ENCODE measurements at regions not wholly inside any gene's neighbourhood (a gene's known extent, or its start where the extent isn't known, plus 50 kb on each side); places are given as distances from the start of the nearest gene placed in this dataset.

GRCh38 chr16:73418051-73418450 is 370.1 kb upstream of the ZFHX3 start:
- H2AFZ ChIP-seq (ENCODE audit: low read depth, low read length, poor library complexity, severe bottlenecking): no peak overlapping the region
- DNase-seq (ENCODE audit: low read depth, low spot score) (no peak), ATAC-seq (no peak)
- H3K79me2 ChIP-seq (ENCODE audit: insufficient read depth, low read length): no peaks in the 10 kb centered on the region
- no peak overlapping the region for H3K4me3 ChIP-seq (replicated peaks in 1 of 2; ENCODE audit: low read depth in 1 of 2, low read length in 2 of 2)
- no peaks in the 10 kb centered on the region for H3K4me1 ChIP-seq (ENCODE audit: control insufficient read depth in 1 of 2, insufficient read depth in 2 of 2, low read length in 2 of 2)
- BruUV-seq (replicated peaks): no TSS peak
- H3K9ac ChIP-seq (ENCODE audit: low read length): no peak overlapping the region
- ChIA-PET POLR2A (no interaction called here), RAD21 (ENCODE audit: low non-redundant PET in 1 of 2, low total read pairs in 2 of 2, uncharacterized antibody in 2 of 2, unreplicated experiment in 2 of 2) (no interaction called here), CTCF (interaction anchor here (0.6 kb wide), 1 partner anchor 335 kb away, joined by 3 read pairs; no protein-coding TSS in a partner anchor)
- H3K36me3 ChIP-seq (ENCODE audit: control insufficient read depth in 1 of 2, insufficient read depth in 2 of 2, low read length in 2 of 2): no peaks in the 10 kb centered on the region
- no peak overlapping the region for H3K4me2 ChIP-seq (ENCODE audit: low read length)
- H3K9me2 ChIP-seq (ENCODE audit: insufficient read depth): no peaks in the 10 kb centered on the region
- H3K27ac ChIP-seq (ENCODE audit: low read depth, low read length): no peak overlapping the region
- intact Hi-C loops (cut with micrococcal nuclease): no loop called here
- no peaks in the 10 kb centered on the region for H4K20me1 ChIP-seq (ENCODE audit: insufficient read depth)
- H3K27me3 ChIP-seq (ENCODE audit: insufficient read depth, low read length): peaks cover 21% of the 10 kb centered on the region
- H3K9me3 ChIP-seq (ENCODE audit: control insufficient read depth in 1 of 2, insufficient read depth in 1 of 2, low read depth in 1 of 2, low read length in 2 of 2): no peaks in the 10 kb centered on the region
- TF ChIP-seq SRF (IDR thresholded peaks at IDR 0.05; ENCODE audit: low read depth): no peak
- TF ChIP-seq ELF1 (IDR thresholded peaks at IDR 0.05; ENCODE audit: borderline replicate concordance, low read depth): no peak
- TF ChIP-seq MAX (IDR thresholded peaks at IDR 0.05): no peak
- no peak for TF ChIP-seq EGR1 (IDR thresholded peaks at IDR 0.05; ENCODE audit: low read depth)

- Histone ChIP-seq H3K4me2 (ENCODE audit: low read length) (no peak overlapping the region), H2AFZ (ENCODE audit: low read depth, low read length, poor library complexity, severe bottlenecking) (no peak overlapping the region), H3K27ac (ENCODE audit: low read depth, low read length) (no peak overlapping the region), H3K4me1 (ENCODE audit: control insufficient read depth in 1 of 2, insufficient read depth in 2 of 2, low read length in 2 of 2) (no peaks in the 10 kb centered on the region), H3K27me3 (ENCODE audit: insufficient read depth, low read length) (peaks cover 24% of the 10 kb centered on the region; the same call in 1 of the 2 replicates), H3K79me2 (ENCODE audit: insufficient read depth, low read length) (no peaks in the 10 kb centered on the region), H4K20me1 (ENCODE audit: insufficient read depth) (no peaks in the 10 kb centered on the region), H3K4me3 (replicated peaks in 1 of 2; ENCODE audit: low read depth in 1 of 2, low read length in 2 of 2) (no peak overlapping the region), H3K9me3 (ENCODE audit: control insufficient read depth in 1 of 2, insufficient read depth in 1 of 2, low read depth in 1 of 2, low read length in 2 of 2) (no peaks in the 10 kb centered on the region), H3K36me3 (ENCODE audit: control insufficient read depth in 1 of 2, insufficient read depth in 2 of 2, low read length in 2 of 2) (no peaks in the 10 kb centered on the region), H3K9me2 (ENCODE audit: insufficient read depth) (no peaks in the 10 kb centered on the region), H3K9ac (ENCODE audit: low read length) (no peak overlapping the region)
- intact Hi-C loops (cut with micrococcal nuclease): no loop called here
- POLR2A ChIA-PET: no interaction called here
- RAD21 ChIA-PET (ENCODE audit: low non-redundant PET in 1 of 2, low total read pairs in 2 of 2, uncharacterized antibody in 2 of 2, unreplicated experiment in 2 of 2): no interaction called here
- CTCF ChIA-PET: no interaction called here
- BruUV-seq (replicated peaks): no TSS peak
- no peak for TF ChIP-seq POLR2AphosphoS5 (IDR thresholded peaks at IDR 0.05; ENCODE audit: low read depth, low read length)
- DNase-seq (ENCODE audit: low read depth, low spot score): no peak
- no peak for ATAC-seq
These were observed 367.4 kb upstream of the ZFHX3 start for GRCh38 chr16:73415286-73415685.
